Renal cortex interstitium (tissue), 11 donors: ENCODE measurements at regions not wholly inside any gene's neighbourhood (a gene's known extent, or its start where the extent isn't known, plus 50 kb on each side); places are given as distances from the start of the nearest gene placed in this dataset.
A peak's percentile ranks its signal among the peaks of the same experiment; 100 is the strongest.
"Not testable (repeated sequence)": the region's sequence is repeated elsewhere in the genome, so short reads cannot be mapped to it uniquely, and the experiment has no call there.

Experiments
- DNase-seq, 11 donors: peaks; one replicate each; pipeline ENCODE4 v3.0.0-alpha.2; 2013; ENCODE audit warnings: low read depth in 9 of 11, low spot score in 4 of 11; ENCODE audit errors: extremely low read depth in 1 of 11

DNA sequence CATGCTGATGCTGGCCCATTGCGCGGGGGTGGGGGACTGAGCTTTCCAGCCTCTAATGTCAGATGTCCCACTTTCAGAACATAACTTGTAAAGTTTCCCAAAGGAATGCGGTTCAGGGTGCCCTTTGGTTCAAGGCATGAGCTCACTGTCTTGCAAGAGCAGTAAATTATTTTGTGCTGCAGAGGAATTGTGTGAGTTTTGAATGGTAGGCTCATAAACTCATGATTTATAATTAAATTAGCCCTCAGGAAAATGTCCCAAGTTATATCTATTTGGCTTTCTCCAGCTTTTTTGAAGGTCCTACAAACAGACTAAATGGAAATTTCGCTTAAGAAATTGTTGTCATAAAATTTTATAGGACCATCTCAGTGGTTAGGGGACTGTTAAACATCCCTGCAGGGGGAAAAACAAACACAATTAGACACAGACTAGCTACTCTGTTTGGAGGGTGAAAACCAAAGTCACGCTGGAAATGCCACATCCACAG lies 321.8 kb downstream of the HS3ST3B1 start:
- peak; percentile 13 to 54 (median 28) for DNase-seq

DNA sequence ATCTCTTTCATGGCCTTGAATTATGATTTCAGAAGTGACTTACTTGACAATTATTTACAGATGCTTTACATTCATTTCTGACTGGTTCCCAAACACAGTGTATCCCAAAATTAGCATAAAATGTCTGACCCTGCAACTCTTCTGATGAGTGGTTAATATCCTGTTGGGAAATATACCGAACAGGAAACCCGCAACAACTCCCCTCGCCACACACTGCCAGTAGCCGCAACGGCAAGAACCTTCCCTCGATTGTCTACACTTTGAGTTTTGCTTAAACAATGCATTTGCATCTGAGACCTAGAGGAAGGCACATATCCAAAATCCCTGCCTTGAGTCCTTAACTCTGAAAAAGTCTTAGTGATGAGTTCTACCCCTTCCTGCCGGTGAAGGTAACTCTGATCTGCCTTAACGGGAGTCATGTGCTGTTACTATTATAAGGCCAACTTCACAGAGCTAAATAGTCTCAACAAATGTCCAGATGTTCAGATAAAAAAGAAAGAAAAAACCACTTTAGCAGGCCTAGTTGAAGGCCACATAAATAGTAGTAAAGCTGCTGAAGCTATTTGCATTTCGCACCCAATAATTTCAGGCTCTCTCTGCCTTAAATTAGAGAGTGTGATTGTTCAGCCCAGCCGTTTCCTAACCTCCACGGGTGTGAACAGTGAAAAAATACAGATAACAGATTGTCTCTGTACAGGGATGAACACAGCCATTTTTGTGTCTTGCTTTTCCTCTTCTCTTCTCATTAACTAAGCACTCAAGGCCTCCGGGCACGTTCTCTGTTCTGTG lies 321.1 kb downstream of the HS3ST3B1 start:
- peak in 1 of 11 donors; percentile 10 for DNase-seq

DNA sequence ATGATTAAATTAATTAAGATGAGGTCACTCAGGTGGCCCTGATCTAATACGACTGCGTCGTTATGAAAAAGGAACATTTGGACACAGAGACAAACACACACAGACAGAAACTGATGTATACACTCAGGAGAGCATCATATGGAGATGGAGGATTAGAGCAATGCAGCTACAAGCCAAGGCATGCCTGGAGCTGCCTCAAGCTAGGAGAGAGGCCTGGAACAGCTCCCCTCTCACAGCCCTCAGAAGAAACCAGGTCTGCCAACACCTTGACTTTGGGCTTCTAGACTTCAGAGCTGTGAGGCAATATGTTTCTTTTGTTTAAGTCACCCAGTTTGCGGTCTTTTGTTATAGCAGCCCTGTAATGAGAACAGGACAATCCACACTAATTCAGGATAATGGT lies 318.9 kb downstream of the HS3ST3B1 start:
- no peak for DNase-seq

DNA sequence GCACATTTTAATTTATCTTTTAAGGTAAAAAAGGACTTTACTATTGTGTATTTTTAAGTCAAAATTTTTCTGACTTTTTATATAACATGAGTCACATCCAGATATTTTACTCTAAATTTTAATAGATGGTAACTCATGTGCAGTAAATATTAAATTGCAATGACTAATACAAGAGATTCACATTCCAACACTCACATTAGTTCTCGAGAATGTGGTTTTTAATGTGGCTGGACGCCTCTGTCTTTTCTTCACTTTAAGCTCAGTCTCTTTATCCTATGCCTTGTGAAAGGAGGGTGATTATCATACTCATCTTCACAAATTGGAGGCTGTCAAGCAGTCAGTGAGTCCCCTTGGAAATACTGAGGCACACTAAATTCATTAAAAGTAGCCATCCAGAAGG lies 315.6 kb downstream of the HS3ST3B1 start:
- no peak for DNase-seq

DNA sequence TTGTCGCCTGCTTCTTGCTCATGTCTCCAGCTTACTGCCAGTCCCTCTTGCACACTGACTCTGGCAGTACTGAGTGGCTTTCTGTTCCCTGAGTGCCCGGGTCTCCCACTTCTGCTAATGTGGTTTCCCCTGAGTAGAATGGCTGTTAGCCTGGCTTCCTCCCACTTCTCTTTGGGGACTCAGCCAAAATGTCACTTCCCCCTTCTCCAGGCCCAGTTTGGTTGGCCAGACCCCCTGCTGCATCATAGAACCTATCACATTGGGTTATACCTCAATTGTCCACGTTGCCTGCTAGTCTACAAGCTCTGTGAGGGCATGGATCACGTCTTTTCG lies 304.4 kb downstream of the HS3ST3B1 start:
- DNase-seq = no peak

DNA sequence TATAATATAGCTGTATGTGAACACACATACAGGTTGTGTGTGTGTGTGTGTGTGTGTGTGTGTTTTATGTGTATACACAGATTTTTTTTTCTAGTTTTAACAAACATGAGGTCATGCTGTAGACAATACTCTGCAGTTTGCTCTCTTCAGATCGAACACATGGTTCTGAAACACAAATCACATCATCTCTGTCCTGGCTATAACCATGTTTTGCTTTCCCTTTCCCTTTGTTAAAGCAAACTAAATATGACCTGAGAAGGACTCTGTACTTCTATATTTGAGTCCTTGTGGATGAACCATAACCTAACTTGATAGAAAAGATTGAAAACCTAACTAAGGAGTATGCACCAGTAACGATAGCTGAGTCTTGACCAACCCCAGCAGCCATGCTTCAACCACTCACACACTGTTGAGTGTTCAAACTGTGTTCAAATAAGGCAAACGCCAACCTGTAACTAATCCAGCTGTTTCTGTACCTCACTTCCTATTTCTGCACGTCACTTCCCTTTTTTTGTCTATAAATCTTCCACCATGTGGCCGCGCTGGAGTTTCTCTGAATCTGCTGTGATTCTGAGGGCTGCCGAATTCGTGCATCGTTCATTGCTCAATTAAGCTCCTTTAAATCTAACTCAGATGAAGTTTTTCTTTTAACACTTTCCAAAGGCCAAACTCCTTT lies 303.8 kb downstream of the HS3ST3B1 start:
- no peak for DNase-seq

DNA sequence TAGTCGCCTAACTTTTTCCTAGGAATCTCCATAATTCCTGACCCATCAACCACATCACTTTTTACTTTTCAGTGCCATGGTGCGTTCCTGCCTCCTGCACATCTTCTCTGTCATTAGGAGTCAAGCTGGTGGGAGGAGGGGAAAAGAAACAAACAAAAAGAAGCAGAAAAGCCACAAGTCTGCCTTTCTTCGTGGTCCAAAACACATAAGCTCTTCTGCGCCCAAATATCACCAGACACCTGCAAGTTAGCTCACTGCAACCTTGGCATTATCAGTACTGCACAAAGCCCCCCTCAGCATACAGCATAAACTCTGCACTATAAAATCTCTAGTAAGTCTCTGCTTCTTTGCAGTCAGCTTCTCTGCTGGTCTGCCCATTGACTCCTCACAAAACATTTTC lies 295.3 kb downstream of the HS3ST3B1 start:
- no peak for DNase-seq

DNA sequence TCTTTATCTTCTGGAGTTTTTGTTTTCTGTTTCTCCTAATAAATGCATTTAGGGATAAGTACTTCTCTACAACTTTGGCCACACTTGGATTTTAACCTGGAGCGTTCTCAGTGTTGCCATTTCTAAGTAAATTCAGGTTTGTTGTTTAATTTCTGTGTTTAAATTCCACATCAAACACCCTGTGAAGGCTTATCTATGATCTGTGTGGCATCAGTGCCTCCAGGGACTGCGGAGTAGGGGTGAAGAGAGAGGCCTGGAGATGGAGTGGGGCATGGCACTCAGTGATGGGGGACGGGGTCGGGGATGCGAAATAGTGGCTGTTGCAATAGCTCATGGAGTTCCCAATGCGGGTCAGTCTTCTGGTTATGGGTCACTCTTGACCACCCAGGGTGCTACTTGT lies 294.8 kb downstream of the HS3ST3B1 start:
- DNase-seq = no peak

DNA sequence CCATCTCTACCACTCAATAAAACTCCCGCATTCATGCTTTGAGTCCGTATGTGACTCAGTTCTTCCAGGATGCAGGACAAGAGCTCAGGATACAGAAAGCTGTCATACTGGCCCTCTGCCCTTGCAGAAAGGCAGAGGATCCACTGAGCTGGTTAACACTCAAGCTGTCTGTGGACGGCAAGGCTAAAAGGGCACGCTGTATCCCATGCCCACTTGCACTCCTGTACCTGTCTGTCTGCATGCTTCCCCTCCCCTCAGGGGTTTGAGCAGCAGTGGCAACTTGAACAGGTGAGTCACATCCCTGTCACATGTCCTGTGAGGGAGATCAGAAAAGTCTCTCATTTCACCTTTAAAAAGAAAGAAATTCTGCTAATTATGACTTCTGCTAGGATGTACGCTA lies 293.8 kb downstream of the HS3ST3B1 start:
- DNase-seq = no peak

DNA sequence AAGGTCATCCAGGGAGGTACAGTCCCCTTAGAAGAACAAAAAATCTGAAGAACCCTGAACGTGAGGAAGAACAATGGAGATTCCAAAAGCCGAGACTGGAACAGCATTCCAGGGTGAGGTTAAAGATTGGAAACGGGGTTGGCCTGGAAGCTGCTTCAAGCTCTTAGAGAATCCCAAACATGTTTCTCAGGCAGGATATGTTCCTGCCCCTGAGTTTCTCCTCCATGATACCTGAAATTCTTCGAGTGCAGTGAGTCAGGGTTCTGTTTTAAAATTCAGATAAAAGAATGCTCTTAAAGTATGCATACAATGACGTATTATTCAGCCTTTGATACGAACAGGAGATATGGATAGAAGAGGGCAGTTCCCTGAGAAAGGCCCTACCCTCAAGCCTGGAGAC lies 293.1 kb downstream of the HS3ST3B1 start:
- DNase-seq = no peak

DNA sequence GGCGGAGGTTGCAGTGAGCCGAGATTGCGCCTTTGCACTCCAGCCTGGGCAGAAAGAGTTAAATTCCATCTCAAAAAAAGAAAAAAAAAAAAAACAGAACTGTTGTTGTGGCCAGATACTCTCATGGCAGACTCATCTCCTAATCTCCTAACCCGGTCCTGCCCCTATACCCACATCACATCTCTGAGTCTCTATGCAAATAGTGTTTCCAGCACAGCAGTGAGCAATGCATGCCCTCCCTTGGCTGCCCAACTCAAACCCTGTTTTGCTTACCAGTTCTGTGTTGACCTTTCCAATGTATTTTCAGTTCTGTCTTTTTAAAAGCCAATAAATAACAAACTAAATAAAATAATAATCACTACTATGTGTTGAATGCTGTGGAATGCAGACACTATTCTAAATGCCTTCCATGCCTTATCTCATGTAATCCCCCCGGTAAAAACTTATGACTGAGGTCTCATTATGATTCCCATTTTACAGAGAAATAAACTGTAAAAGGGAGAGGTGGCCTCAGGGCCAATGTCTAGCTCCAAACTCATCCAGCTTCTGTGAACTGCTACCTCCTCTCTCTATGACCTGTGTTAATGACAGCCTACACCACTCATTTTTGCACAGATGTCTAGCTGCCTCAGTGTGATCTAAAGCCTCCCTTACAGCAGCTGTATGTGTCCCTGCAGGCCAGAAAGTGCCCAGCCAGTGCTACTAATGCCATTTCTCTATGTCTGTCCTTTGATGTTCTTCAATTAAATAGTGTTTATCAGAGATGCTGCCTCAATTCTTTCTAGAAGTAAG lies 289.8 kb downstream of the HS3ST3B1 start:
- no peak for DNase-seq

DNA sequence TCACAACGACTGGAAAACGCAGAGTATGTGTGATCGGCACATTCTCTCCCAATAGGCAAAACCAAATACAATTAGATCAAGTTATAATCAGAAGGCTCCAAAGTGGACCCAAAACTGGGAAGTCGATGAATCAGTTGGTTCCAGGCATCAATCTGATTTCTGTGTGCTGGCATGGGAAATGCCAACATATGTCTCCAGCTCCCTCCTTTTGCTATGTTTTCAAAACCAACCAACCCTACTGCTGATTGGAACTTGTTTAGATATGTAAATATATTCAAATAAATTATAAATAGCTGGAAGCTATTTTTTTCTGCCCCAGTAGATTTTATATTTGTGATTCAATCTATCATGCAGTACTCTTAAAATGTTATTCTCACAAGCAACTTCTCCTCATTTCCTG lies 284.2 kb downstream of the HS3ST3B1 start:
- no peak for DNase-seq

DNA sequence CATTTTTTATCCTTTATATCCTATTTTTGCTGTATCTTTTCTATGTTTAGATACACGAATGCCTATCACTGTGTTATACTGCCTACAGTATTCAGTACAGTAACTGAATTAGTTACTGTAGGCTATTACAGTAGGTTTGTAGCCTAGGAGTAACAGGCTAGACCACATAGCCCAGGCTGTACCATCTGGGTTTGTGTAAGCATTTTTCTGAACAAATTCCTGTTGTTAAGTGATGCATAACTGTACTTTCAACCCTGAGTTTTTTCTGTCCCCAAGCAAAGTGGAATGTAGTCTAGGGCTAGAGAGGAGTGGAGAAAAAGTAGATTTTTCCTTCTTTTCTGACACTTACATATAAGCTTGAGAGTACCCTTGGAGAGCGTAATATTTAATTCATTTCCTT lies 282.1 kb downstream of the HS3ST3B1 start:
- peak in 2 of 11 donors; percentile 22 to 25 for DNase-seq

DNA sequence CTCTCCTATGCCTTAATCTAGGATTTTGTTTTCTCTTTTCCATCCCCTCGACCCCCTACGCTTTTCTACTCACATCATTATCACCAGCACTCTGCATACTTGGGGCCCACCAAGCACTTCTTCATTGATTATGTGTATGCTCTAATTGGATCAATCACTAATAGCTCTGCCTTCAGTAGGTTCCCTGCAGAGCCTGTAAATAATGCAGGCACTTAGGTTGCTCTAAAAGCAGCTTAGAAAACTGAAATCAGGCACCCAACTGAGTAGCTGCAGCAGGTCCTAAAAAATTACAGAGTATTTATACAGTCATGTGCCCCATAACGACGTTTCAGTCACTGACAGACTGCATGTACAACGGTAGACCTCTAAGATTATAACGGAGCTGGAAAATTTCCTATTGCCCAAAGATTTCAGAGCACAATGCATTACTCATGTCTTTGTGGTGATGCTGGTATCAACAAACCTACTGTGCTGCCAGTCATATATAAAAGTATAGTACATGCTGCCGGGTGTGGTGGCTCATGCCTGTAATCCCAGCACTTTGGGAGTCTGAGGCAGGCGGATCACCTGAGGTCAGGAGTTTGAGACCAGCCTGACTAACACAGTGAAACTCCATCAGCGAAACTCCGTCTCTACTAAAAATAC lies 280.4 kb downstream of the HS3ST3B1 start:
- DNase-seq = no peak

DNA sequence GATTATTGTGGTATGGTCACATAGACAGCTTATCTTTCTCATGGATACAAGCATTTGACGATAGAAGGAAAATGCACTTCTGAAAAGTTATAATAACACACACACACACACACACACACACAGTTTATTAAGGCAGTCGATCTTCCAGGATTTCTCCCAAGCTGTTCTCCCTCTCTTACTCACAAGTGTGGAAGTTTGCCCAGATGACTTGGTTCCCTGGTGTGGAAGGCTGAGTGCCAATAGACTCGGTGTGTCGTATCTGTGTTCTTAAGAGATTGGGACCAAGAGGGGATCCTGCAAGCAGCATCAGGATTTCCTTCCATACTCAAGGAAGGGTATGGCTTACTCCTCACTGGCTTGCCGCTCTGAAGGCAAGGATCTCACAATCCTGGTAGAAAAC lies 279.6 kb downstream of the HS3ST3B1 start:
- no peak for DNase-seq

DNA sequence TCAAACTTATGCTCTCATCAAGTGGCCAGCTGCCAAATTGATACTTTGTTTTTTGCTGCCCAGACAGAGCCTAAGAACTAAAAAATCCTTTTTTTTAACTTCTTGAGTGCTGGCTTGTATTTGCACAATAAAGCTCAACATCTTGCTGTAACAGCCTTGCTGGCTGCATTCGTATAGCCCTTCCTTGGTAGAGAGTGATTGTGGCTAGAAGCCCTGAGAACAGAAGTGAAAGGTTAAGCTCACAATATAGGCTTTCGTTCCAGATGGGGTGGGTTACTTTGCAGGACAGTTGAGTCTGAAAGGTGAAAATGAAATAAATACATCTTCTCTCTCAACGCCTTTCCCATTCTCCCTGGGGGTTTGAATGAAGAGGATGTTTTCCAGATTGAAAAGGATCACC lies 278.8 kb downstream of the HS3ST3B1 start:
- DNase-seq = no peak

DNA sequence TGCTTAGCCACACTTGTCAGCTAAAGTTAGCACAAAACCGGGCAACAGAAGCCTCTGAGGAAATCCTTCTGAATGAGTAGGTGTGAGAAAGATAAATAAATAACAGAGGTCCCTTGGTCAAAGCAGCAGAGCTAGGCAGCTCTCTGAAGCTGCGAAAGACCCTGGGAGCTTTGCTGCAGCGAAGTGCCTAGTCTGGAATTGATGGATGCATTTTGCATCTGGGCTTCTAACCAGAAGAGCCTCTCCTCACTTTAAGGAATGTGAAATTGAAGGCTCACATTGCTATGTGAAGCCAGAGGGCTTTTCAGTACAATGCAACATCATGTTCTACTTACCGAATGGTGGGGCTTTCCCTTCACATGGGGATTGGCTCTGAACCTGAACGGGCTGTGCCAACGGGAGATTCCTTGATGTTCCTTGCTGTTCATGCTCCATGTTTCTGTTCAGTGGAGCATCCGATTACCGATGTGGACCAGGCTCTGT lies 274.6 kb downstream of the HS3ST3B1 start:
- peak in 2 of 11 donors; percentile 9 to 14 for DNase-seq

DNA sequence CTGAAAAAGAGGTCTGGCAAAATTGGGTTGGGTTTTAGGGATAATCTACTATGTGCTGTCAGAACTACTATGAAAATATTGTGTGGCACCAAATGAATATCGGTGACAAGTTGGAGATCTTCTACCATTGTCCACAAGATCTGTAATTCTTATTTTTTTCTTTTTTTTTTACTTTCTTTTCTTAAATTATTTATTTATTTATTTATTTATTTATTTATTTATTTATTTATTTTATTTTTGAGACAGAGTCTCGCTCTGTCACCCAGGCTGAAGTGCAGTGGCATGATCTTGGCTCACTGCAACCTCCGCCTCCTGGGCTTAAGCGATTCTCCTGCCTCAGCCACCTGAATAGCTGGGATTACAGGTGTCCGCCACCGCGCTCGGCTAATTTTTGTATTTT lies 259.4 kb downstream of the HS3ST3B1 start:
- DNase-seq = not testable (repeated sequence)
